Activated CD4-positive, alpha-beta T cell treated with anti-CD3 and anti-CD28 coated beads for 48 hours (primary cell): ENCODE measurements at regions not wholly inside any gene's neighbourhood (a gene's known extent, or its start where the extent isn't known, plus 50 kb on each side); places are given as distances from the start of the nearest gene placed in this dataset.
"Not testable (repeated sequence)": the region's sequence is repeated elsewhere in the genome, so short reads cannot be mapped to it uniquely, and the experiment has no call there.

Source experiments
- DNase-seq: peaks from one replicate; pipeline ENCODE4 v3.0.0-alpha.2; 2020

DNA sequence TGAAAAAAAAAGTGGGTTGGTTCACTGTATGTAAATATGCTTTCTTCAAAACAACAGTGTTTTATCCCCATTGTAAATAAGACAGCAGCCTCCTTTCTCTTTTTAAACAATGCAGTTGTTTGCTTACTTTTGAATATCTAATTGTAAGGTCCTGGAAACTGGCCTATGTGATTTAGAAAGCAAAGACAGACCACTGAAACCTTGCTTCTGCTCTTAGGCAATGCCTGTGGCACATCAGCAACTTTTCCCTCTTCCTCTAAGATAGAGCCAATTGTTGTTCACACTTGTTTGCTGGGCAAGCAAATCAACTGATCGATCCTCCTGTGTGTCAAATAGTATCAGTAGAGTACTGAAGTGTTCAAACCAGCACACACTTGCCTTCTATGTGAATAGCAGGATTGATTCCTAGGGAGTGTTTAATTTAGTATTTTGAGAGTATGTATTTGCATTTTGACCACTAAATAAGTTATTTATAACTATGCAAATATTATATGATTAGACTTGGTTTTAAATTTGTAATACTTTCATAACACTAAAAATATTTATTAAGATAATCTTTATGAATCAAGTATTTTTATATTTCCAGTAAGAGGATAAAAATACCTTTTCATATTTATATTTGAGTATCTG lies 55.4 kb upstream of the GRPR start:
- DNase-seq = no peak

DNA sequence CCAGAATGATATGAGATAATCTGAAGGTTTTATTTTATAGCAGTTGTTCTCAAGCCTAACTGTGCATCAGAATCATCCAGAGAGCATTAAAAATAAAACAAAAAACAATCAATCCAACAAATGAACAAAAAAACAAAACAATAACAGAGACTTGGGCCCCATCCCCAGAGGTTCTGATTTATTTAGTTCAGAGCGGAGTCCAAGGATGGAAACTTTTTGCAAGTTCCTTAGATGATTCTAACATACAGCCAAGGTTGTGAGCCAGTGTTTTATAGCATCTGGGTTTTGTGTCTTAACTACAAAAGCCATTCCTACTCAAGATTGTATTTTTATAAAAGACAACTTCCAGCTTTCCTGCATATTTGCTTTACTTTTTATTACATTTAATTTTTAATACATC lies 59.4 kb upstream of the GRPR start:
- no peak for DNase-seq

DNA sequence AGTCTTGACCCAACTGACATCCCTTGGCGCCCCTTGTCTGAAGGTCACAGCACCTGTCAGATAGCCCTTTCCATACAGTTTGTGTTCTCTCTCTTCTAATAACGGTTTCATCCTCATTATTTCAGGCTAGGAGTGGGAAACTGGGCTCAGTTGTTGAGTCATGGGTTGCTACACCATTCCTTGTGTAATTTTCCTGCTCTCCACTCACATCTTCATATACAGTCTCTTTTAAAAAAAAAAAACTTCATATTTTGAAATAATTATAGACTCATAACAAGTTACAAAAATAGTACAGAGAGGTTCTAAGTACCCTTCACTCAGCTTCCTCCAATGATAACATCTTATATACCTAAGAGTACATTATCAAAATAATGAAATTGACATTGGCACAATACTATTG lies 60.2 kb upstream of the GRPR start:
- DNase-seq = no peak

DNA sequence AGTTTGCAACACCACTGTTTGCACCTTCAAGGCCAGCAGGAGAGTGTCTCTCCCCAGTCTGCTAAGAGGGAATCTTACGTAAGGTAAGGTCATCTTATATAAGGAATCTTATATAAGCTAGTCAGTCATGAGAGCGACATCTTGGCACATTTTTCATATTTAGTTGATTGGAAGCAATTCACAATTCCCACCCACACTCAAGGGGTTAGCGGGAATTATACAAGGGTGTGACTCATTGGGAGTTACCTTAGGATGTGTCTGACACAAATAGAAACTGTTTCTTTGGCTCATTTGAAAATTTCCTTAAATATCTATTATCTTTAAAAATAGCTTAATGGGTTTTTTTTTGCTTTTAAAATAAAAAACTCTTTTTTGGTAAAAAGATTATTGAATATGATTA lies 62.1 kb upstream of the GRPR start:
- no peak for DNase-seq

DNA sequence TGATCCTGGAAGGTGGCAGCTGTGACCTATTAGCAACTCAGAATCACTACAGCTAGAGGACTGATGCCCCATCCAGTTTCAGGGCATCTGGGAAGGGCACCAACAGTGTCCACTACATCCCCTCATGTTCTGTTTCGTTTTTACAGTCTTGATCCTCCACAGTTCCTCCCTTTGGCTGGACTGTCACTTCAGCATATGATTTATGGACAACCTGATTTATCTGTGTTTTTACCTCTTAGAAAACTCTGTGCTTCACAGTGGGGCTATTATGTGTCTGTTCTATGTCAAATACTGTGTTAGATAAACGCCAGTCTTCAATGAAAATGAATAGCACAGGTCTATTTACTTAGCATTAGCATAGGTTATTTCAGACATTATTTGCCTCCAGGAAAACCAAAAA lies 63.1 kb upstream of the GRPR start:
- DNase-seq = no peak

DNA sequence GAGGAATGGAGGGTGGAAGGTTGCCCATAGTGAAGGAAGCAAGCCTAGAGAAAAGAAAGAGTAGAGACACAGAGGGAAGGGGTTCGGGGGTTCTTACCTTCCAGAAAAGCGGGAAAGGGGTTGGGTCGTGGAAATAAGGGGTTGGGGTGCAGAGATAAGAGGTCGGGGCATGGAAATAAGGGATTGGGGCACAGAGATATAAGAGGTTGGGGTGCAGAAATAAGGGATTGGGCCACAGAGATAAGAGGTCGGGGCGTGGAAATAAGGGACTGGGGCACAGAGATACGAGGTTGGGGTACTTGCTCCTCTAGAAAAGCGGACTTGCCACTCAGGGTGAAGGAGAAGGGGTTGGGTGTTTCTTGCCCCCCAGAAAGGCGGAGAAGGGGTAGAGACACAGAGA lies 74.2 kb upstream of the GRPR start:
- DNase-seq = not testable (repeated sequence)

DNA sequence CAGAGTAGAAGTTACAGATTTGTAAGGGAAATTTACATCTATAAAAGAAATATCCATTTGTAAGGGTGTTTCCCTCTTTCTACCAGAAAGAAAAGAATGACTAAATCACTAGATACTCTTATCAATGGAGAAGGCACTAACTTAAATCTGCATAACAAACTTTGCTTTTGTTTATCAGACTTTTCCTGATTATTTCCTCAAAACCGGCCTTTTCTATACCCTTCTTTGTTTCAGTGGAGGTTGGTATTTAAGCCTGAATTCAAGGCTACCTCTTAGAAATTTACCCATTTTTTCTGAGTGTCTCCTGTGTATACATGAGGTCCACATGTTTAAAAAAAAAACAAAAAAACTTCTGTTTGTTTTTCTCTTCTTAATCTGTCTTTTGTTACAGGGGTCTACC lies 80.4 kb upstream of the GRPR start:
- DNase-seq = no peak

DNA sequence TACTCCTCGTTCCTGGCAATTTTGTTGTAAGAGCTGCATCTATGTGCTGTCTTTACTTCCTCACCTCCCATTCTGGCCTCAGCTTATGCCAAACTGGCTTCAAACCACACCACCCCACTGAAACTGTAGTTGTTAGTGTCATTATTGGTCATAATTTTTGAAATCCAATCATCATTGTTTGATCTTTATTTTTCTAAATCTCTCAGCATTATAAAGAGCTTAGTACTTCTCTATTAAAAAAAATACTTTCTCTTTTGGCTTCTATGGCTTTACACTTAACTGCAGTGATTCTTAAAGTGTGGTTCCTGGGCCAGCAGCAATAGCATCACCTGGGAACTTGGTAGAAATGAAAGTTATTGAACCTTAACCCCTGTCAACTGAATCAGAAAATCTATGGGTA lies 83.5 kb upstream of the GRPR start:
- DNase-seq = no peak

DNA sequence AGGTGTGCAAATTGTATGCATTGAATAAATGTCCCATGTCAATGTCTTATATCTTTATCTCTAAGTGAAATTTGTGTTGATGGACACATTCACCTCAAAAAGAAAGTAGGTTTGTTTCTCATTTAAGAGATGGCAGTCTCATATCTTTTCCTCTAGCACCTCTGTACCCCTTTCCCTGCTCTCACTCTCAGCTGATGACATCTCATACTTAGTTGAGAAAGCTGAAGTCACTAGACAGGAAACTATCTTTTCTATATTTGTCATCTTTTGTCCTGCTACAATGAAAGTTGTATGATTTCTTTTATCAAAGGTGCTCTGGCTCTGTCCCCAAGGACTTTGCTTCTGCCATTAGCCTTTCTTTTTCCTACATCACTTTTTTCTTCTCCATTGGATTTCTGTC lies 84.0 kb upstream of the GRPR start:
- DNase-seq = no peak

DNA sequence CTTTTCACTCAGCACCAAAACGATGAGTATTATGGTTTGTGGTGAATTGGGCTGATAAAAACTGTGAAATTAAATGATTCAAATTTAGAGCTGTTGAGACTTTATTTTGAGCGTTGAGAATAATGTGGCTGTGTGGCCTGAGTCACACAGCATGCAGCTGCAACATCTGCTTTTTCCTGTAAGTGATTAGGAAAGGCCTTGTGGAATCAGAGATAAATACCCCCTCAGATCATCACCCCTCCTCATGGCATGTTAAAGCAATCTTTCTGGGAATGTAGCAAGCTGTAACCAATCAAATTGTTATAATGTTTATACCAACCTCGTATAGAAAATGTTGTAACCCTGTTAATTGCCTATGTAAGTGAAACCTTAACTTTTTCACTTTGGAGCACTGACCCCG lies 90.0 kb upstream of the GRPR start:
- DNase-seq = no peak

DNA sequence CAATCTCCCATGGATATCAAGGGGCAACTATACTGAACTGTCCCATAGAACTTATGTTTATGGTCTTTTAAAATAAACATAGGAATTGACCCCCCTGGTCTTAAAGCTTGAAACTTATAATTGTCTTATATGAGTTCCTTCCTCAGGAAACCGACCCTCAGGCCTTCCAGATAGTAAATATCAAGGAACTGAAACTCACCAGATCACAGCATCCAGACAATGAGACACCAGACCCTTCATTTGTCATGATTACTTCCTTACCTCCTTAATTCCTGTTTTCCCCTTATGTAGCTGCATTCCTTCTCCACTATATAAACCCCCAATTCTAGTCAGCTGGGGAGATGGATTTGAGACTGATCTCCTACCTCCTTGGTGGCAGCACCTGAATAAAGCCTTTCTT lies 94.8 kb upstream of the GRPR start:
- DNase-seq = no peak

DNA sequence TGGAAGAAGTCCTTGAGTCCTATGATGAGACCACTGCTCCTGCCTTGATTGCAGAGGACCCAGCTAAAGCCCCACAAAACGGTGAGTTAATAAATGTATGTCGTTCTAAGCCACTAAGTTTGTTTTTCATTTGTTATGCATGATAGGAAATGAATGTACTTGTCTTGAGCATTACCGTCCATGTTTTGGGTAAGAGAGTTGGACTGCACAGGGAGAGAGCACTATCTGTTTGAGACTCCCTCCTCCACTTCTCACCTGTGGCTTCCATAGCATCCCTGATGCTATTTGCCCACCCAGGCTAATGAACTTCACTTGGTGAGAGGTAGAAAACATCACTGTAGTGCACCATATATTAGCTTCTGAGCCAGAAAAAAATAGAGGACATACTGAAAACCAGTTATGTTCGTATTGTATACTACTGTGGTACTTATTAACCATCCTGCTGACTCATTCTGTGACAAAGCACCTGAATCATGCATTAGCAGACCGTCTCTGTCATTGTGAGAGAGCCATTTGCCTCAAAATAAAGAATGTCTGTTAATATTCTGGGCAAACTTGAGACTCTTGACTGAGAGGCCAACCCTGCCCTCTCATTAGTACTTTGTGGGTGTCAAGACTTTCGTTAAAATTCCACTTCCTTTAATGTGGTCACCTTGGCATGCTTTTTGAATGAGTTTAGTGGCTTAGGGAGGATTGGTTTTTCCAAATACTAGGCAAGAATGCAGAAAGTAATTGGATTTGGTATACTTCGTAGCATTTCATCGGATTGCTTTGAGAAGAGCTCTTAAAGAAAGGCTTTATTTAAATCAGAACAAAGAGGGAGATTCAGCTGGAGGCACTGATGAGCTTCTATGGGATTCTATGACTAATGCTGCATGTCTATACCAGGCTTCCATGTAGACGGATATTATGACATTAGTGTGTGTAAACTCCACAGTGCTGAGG lies 99.3 kb upstream of the GRPR start:
- DNase-seq = no peak

DNA sequence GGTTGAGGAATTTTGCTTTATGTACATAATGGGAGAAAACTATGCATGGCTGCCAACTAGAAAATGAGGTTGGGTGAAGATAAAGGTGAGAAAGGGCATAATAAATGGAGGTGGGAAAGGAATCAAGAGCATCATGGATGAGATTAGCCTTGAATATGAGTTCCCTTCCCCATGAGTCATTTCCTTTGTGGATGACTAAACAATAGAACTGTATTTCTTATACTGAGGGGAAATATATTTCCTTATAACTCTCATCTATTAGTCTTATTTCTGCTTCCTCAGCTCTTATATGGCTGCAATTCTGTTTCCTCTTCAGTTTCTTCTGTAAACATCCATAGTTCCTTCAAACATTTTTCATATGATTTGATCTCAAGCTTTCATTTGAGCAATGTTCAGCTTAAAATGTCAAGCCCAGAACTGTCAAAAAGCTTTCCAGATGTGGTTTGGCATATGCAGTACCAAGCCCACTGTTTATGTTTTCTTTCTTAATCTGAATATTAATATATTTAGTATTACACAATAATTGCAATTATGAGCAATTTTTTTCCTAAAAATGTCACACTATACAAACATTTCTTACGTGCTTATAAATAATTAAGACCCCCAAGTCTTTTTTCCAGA lies 100.7 kb upstream of the GRPR start:
- no peak for DNase-seq

DNA sequence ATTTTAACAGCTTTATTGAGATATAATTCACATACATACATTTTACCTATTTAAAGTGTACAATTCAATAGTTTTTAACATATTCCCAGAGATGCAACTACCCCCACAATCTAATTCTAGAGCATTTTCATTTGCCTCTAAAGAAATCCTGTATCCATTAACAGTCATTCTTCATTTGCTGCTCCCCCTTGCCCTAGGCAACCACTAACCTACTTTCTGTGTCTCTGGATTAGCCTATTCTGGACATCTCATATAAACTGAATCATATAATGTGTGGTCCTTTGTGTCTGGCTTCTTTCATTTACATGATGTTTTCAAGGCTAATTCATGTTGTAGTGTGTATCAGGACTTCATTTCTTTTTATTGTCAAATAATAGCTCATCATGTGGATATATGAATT lies 105.1 kb upstream of the GRPR start:
- no peak for DNase-seq

DNA sequence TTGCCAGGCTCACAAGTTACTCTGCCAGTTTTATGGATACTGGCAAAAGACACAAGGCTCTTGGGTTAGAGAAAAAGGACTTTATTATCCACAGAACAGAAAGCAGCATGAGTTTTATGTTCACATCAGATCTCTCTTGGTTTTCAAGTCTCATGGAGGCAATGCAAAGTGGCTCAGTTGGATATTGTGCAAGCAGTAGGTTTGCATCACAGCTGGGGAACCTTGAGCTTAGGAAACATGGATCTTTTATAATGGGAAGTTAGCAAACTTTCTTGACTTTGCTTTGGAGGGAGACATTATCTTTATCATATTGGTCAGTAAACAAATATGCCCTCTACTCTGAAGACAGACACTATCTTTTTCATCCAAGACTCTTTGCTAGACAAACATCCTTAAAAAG lies 109.2 kb upstream of the GRPR start:
- DNase-seq = no peak

DNA sequence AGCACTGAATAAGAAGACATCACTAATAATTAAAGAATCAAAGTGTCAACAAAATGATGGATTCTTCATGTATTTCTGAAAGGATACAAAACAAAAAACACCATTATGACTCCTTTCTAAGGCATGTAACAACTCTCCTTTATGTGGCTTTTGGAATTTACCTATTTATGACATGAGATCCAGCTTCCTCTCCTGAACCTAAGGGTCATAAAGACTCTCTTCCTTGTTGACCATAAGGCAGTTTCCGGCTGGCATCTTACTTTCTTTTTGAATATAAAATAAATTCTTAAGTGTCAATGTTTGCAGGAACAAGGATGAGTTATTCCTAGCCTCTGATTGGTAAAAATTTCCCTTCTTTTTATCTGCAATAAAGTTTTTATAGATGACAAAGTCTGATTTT lies 111.1 kb upstream of the GRPR start:
- no peak for DNase-seq

DNA sequence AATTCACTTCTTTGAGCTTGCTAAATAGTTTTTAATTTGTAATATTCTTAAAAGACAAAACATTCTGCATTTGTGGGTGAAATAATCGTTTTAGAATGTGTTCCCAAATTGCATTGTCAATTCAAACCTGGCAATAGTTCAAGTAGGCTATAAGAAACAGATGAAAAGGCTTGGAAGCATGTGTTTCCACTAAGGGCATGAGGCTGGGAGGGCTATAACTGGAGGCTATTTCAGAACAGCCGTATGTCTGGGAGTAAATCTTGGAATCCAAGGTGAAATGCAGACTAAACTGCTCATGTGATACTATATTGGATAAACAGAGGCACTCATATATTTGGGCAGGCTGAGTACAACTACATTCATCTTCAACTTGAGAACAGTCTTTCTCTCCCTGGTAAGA lies 117.4 kb upstream of the GRPR start:
- no peak for DNase-seq

DNA sequence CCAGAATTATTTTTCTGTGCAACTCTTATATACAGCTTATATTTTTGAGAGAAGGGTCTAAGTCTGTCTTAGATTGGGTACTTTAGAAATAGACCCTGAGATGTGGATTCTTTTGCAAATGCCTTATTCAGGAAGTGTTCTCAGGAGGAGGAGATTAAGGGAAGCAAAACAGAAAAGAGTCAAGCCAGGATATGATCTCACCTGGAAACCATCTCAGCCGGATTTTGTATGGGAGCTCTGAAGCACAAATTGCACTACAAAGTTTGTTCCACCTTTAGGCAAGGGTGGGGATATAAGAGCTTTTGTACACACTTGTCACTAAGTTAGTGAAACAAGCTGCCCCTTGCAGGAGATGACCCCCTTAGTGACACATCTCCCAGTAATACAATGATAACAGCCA lies 121.2 kb upstream of the GRPR start:
- DNase-seq = no peak

DNA sequence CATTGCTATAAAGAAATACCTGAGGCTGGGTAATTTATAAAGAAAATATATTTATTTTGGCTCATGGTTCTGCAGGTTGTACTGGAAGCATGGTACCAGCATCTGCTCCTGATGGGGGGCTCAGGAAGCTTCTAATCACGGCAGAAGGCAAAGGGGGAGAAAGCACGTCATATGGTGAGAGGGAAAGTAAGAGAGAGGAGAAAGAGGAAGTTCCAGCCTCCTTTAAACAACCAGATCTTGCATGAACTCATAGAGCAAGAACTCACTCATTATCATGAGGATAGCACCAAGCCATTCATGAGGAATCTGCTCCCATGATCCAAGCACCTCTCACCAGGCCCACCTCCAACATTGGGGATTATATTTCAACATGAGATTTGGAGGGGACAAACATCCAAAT lies 125.0 kb upstream of the GRPR start:
- DNase-seq = no peak

DNA sequence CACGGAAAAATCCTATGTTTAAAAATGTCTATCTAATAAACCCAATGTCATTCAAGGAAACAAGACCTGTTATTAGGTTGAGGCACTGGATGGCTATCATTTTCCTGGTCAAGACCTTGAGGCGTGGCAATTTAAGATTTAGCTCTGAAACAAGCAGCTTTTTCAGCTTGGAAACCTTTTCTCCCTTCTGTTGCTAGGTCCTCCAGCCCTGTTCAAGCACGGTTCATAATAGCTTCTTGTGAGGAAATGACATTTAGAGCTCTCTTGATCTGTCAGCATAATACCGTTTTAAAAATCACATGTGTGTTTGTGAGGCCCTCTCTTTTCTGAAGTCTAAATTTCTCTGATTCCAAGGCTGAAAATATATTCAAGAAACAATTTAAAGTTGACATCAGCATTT lies 133.6 kb upstream of the GRPR start:
- no peak for DNase-seq

DNA sequence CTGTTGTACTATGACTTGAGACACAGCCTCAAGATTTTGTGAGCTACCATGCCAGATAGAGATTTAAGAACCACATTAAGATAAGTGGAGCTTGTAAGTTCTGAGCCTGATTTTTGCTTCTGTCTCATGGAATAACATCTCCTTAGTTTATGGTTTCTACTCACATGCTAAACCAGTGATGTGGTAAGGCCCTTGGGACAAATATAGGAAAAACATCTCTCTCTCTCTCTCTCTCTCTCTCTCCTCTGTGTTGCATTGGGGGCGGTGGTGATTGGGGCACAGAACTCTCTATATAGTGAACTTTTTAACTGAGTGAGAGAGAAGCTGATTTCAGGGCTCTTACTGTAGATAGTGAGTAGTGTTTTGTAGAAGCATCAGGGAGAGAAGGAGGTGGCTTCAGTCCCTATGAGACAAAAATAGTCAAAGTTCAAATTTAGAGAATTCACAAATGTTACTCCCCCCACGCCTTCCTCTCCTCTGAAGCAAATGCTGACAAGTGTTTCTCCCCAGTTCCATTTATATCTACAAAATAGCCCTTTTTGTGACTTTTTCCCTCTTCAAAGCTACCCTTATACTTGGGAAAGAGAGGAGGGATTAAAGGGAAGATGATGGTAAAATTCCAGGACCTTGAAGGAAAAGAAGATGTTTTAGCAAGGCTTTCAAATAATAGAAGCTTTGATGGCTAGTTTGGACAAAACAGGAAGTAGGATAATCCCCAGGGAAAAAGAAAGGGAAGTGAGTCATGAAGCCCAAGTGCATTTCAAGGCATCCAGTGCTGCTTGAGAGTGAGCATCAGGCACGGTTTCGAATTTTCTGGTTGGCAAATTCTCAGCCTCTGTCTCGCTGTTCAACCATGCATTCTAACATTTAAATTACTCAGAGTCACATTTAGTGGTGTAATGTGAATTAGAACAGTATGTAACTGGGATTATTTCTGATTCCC lies 134.3 kb upstream of the AP1S2 start:
- DNase-seq = no peak

DNA sequence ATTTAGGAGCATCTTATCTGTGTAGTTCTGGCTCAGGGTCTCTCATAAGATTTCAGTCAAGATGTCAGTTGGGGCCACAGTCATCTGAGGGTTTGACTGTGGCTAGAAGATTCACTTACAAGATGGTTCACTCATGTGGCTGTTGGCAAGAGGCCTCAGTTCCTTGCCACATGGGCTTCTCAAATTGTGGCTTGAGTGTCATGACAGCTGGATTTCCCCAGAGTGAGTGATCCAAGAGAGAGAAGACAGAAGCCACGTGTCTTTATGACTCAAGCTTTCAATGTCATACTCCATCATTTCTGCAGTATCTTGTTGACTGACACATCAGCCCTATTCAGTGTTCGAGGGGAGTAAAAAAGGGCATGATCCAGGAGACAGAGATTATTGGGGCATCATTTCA lies 131.3 kb upstream of the AP1S2 start:
- DNase-seq = peak; percentile 48

DNA sequence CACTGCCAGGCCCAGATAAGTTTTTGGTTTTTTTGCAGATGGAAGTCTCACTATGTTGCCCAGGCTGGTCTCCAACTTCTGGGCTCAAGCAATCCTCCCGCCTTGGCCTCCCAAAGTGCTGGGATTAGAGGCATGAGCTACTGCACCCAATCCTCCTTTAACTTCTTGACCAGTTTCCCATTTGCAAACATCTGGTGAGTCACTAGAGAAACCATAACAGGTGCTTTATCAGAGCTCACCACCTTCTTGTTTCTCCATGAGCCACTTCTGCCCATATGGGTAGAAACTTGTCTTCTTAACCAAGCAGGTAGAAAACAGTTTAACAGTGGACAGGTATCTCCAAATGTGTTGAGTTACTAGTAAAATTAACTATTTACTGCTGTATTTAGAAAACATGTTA lies 128.4 kb upstream of the AP1S2 start:
- no peak for DNase-seq
